NB4 (cell line): ENCODE measurements at regions not wholly inside any gene's neighbourhood (a gene's known extent, or its start where the extent isn't known, plus 50 kb on each side); places are given as distances from the start of the nearest gene placed in this dataset.

Experiments
- DNase-seq: peaks from one replicate; pipeline ENCODE4 v3.0.0; 2010; ENCODE audit warnings: low read depth
- H3K4me3 ChIP-seq: one replicate; pipeline ENCODE4 v1.5.1; 2011; ENCODE audit warnings: mild to moderate bottlenecking, low read depth, low read length, moderate library complexity
- MYC ChIP-seq: IDR thresholded peaks from 2 replicates; pipeline ENCODE4 v1.6.1; 2011; ENCODE audit warnings: low read depth, low read length
- POLR2A ChIP-seq: IDR thresholded peaks from 2 replicates; pipeline ENCODE4 v1.6.1; 2011; ENCODE audit warnings: mild to moderate bottlenecking; ENCODE audit not compliant: insufficient read length; ENCODE audit errors: extremely low read depth
- TF ChIP-seq, protein P1 (sequence below): IDR thresholded peaks from 2 replicates; pipeline ENCODE4 v1.6.1; 2011; ENCODE audit warnings: low read depth, low read length
- TF ChIP-seq, protein P2 (sequence below): IDR thresholded peaks from one replicate; pipeline ENCODE4 v1.5.1; 2012; ENCODE audit warnings: low read depth, low read length

DNA sequence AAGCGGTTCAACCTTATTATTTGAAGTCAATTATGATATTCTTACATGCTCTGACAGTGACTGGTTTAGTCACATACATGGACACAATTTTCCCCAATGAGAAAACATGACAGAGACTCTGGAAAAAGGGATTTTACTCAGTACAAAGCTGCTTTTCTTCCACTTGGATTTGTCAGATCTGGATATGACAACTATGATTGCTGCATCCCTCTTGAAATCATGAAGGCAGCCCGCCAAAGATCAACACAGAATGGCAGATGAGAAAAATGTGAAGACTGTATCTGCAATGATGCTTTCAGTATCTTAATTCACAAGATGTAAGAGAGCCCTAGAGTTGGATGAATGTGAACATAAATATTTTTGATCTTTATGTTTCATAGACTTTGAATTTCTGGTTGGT, 439.6 kb downstream of the CDH8 start:
- no peak overlapping the region for H3K4me3 ChIP-seq
- no peak for TF ChIP-seq POLR2A
- no peak for TF ChIP-seq MYC
- TF ChIP-seq, protein P1, sequence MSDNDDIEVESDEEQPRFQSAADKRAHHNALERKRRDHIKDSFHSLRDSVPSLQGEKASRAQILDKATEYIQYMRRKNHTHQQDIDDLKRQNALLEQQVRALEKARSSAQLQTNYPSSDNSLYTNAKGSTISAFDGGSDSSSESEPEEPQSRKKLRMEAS, result no peak
- TF ChIP-seq, protein P2, sequence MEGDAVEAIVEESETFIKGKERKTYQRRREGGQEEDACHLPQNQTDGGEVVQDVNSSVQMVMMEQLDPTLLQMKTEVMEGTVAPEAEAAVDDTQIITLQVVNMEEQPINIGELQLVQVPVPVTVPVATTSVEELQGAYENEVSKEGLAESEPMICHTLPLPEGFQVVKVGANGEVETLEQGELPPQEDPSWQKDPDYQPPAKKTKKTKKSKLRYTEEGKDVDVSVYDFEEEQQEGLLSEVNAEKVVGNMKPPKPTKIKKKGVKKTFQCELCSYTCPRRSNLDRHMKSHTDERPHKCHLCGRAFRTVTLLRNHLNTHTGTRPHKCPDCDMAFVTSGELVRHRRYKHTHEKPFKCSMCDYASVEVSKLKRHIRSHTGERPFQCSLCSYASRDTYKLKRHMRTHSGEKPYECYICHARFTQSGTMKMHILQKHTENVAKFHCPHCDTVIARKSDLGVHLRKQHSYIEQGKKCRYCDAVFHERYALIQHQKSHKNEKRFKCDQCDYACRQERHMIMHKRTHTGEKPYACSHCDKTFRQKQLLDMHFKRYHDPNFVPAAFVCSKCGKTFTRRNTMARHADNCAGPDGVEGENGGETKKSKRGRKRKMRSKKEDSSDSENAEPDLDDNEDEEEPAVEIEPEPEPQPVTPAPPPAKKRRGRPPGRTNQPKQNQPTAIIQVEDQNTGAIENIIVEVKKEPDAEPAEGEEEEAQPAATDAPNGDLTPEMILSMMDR, result no peak
- no peak for DNase-seq

DNA sequence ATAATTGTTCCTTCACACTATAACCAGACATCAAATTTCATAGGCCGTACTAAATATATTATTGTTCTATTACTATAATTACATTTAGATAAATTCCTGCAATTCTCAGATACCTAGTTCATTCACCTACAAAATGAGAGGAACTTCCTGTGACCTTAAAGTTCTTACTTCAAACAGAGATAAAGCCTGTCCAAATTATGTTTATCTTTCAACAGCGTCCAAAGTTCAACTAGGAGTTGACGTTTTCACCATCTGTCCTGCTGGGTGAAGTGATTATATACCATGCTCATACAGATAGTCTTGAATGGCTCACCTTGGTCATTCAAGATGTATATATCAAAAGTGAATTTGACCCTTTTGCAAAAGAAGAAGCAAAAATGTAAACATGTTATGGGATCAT, 440.6 kb downstream of the CDH8 start:
- TF ChIP-seq MYC (no peak), POLR2A (no peak)
- TF ChIP-seq, protein P1, result no peak
- TF ChIP-seq, protein P2, result no peak

GRCh38 chr16:61590577-61590976, 445.7 kb downstream of the CDH8 start:
- no peak for DNase-seq
- TF ChIP-seq MYC (no peak), POLR2A (no peak)
- TF ChIP-seq, protein P1, result no peak
- TF ChIP-seq, protein P2, result no peak
- no peak overlapping the region for H3K4me3 ChIP-seq

More for the DNA sequence above, 440.6 kb downstream of the CDH8 start:
- H3K4me3 ChIP-seq, result no peak overlapping the region
- no peak for DNase-seq

- no peak overlapping the region for H3K4me3 ChIP-seq
- no peak for TF ChIP-seq POLR2A
- no peak for TF ChIP-seq MYC
- TF ChIP-seq, protein P2, result no peak
- TF ChIP-seq, protein P1, result no peak
- DNase-seq, result no peak
These were observed 448.7 kb downstream of the CDH8 start for GRCh38 chr16:61587526-61587925.

GRCh38 chr16:61581417-61582046, 454.7 kb downstream of the CDH8 start:
- DNase-seq, result no peak
- H3K4me3 ChIP-seq, result no peak overlapping the region
- TF ChIP-seq POLR2A, result no peak
- TF ChIP-seq, protein P2, result no peak

- TF ChIP-seq, protein P2, result no peak
- TF ChIP-seq, protein P1, result no peak
- TF ChIP-seq POLR2A, result no peak
- no peak for TF ChIP-seq MYC
- H3K4me3 ChIP-seq, result no peak overlapping the region
- no peak for DNase-seq
These were observed 455.7 kb downstream of the CDH8 start for GRCh38 chr16:61580579-61580978.
